Activated CD8-positive, alpha-beta memory T cell treated with anti-CD3 and anti-CD28 coated beads for 48 hours (primary cell): ENCODE measurements at regions not wholly inside any gene's neighbourhood (a gene's known extent, or its start where the extent isn't known, plus 50 kb on each side); places are given as distances from the start of the nearest gene placed in this dataset.

Experiments used
- DNase-seq, 3 experiments: peaks; one replicate each; pipeline ENCODE4 v3.0.0-alpha.2; 2020; ENCODE audit warnings: low read depth in 2 of 3, low spot score in 2 of 3

- no peak for DNase-seq
These were observed 170.1 kb upstream of the GRIP1 start for GRCh38 chr12:66848967-66849366.

GRCh38 chr12:66851134-66851533 lies 172.3 kb upstream of the GRIP1 start:
- DNase-seq: no peak

GRCh38 chr12:66852091-66852490 lies 173.2 kb upstream of the GRIP1 start:
- no peak for DNase-seq

- DNase-seq: no peak
These were observed 173.9 kb upstream of the GRIP1 start for GRCh38 chr12:66852765-66853164.

- DNase-seq: no peak
These were observed 181.0 kb upstream of the GRIP1 start for GRCh38 chr12:66859751-66860440.

GRCh38 chr12:66860752-66861750 lies 182.2 kb upstream of the GRIP1 start:
- peak; percentile 3 to 28 (median 14) for DNase-seq

GRCh38 chr12:66862356-66862985 lies 183.6 kb upstream of the GRIP1 start:
- DNase-seq: no peak

GRCh38 chr12:66863276-66863675 lies 184.4 kb upstream of the GRIP1 start:
- DNase-seq: no peak

GRCh38 chr12:66877925-66878324 lies 199.0 kb upstream of the GRIP1 start:
- DNase-seq: no peak

- DNase-seq: no peak
These were observed 200.5 kb upstream of the GRIP1 start for GRCh38 chr12:66879409-66879808.

GRCh38 chr12:66881386-66881785 lies 202.5 kb upstream of the GRIP1 start:
- DNase-seq: no peak

GRCh38 chr12:66884091-66884490 lies 205.2 kb upstream of the GRIP1 start:
- no peak for DNase-seq

GRCh38 chr12:66885115-66885875 lies 206.4 kb upstream of the GRIP1 start:
- no peak for DNase-seq

- no peak for DNase-seq
These were observed 217.9 kb upstream of the GRIP1 start for GRCh38 chr12:66896797-66897196.

- no peak for DNase-seq
These were observed 220.0 kb upstream of the GRIP1 start for GRCh38 chr12:66898700-66899469.

- DNase-seq: no peak
These were observed 220.7 kb upstream of the GRIP1 start for GRCh38 chr12:66899588-66899987.

- no peak for DNase-seq
These were observed 221.7 kb upstream of the GRIP1 start for GRCh38 chr12:66900616-66901015.

- DNase-seq: no peak
These were observed 222.5 kb upstream of the GRIP1 start for GRCh38 chr12:66901138-66901932.

GRCh38 chr12:66902020-66902419 lies 223.1 kb upstream of the GRIP1 start:
- no peak for DNase-seq
